Astrocyte (in vitro differentiated cells and primary cell): ENCODE measurements at regions not wholly inside any gene's neighbourhood (a gene's known extent, or its start where the extent isn't known, plus 50 kb on each side); places are given as distances from the start of the nearest gene placed in this dataset.

ENCODE experiments used
- EZH2 ChIP-seq: IDR thresholded peaks from 2 replicates; pipeline ENCODE4 v1.6.1; 2012; ENCODE audit warnings: mild to moderate bottlenecking, low read length, inconsistent platforms; ENCODE audit not compliant: insufficient read depth
- TF ChIP-seq, protein P1 (sequence below): IDR thresholded peaks from 2 replicates; pipeline ENCODE4 v1.5.1; 2011; ENCODE audit warnings: low read depth, mild to moderate bottlenecking, inconsistent platforms, low read length, moderate library complexity; ENCODE audit not compliant: insufficient read depth

DNA sequence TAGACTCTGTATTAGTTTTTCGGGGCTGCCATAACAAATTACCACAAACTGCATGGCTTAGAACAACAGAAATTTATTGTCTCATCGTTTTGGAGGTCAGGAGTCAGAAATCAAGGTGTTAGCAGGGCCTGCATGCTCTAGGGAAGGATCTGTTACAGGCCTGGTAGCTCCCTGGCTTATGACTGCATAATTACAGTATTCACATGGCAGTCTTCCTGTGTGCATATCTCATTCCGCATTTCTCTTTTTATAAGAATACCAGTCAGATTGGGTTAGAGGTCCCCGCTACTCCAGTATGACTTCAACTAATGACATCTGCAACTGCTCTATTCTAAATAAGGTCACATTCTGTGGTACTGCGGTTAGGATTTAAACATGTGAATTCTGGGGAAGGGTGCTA is 59.3 kb upstream of the SLC2A12 start:
- TF ChIP-seq, protein P1, sequence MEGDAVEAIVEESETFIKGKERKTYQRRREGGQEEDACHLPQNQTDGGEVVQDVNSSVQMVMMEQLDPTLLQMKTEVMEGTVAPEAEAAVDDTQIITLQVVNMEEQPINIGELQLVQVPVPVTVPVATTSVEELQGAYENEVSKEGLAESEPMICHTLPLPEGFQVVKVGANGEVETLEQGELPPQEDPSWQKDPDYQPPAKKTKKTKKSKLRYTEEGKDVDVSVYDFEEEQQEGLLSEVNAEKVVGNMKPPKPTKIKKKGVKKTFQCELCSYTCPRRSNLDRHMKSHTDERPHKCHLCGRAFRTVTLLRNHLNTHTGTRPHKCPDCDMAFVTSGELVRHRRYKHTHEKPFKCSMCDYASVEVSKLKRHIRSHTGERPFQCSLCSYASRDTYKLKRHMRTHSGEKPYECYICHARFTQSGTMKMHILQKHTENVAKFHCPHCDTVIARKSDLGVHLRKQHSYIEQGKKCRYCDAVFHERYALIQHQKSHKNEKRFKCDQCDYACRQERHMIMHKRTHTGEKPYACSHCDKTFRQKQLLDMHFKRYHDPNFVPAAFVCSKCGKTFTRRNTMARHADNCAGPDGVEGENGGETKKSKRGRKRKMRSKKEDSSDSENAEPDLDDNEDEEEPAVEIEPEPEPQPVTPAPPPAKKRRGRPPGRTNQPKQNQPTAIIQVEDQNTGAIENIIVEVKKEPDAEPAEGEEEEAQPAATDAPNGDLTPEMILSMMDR, result no peak
- no peak for TF ChIP-seq EZH2
